ENCODE measurements at regions not wholly inside any gene's neighbourhood (a gene's known extent, or its start where the extent isn't known, plus 50 kb on each side); places are given as distances from the start of the nearest gene placed in this dataset.

DNA sequence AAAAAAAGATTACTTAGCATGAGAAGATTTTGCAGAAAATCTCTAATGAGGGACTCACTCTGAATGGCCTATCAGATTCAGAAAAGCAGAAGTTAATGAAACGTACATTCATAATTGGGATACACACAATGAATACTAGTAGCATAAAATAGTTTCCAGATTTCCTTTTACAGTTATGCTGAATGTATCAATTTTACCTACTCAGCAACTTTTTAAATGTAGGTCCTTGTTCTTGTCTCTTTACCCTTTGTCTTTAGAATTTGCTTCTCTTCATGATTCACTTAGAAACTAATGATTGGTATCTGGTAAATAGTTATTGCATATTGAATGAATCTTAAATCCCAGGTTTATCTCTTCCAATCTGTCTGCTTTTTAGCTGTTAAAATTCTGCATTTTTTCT, 458.8 kb downstream of the DSC3 start:
- no peaks in the 10 kb centered on the region for H3K27me3 ChIP-seq (ENCODE audit: control insufficient read depth, insufficient read depth, low read length, poor library complexity, severe bottlenecking)
- H3K9me3 ChIP-seq (ENCODE audit: control insufficient read depth, low read length): no peaks in the 10 kb centered on the region
- no peaks in the 10 kb centered on the region for H3K36me3 ChIP-seq (ENCODE audit: control insufficient read depth, insufficient read depth, low read length)
- no peak overlapping the region for H3K27ac ChIP-seq (ENCODE audit: insufficient read depth, low read depth, low read length, poor library complexity, severe bottlenecking)
- 80% methylated on average over 1 of the region's 1 CpG; no CpG with 5 or more reads in 1 of the 2 experiments for WGBS, 2 experiments
- H3K4me1 ChIP-seq (ENCODE audit: control insufficient read depth, insufficient read depth, low read length): no peaks in the 10 kb centered on the region
- no peak overlapping the region for H3K4me3 ChIP-seq (ENCODE audit: insufficient read depth, low read depth, low read length)

DNA sequence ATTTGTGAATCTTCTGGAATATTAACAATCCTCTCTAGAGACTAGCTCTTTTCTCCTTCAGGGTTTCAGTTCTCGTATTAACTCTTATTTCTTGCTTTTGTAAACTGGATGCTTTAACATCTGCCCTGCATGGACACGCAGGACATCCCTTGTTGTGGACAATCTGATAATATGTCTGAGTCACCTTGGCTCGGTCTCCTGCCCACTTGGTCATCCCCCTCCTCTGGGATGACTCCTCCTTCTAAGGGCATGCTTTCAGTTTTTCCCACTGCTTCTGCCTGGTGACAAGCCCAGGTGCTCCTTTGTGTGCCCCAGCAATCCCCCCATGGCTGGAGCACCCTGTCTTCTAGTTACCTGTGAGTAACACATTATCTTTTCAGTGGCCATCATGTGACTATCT, 460.5 kb downstream of the DSC3 start:
- WGBS, 2 experiments: 90 to 93% methylated on average over 3 of the region's 3 CpGs
- Histone ChIP-seq H3K4me3 (ENCODE audit: insufficient read depth, low read depth, low read length) (no peak overlapping the region), H3K27me3 (ENCODE audit: control insufficient read depth, insufficient read depth, low read length, poor library complexity, severe bottlenecking) (no peaks in the 10 kb centered on the region), H3K9me3 (ENCODE audit: control insufficient read depth, low read length) (no peaks in the 10 kb centered on the region), H3K27ac (ENCODE audit: insufficient read depth, low read depth, low read length, poor library complexity, severe bottlenecking) (no peak overlapping the region), H3K4me1 (ENCODE audit: control insufficient read depth, insufficient read depth, low read length) (no peaks in the 10 kb centered on the region), H3K36me3 (ENCODE audit: control insufficient read depth, insufficient read depth, low read length) (no peaks in the 10 kb centered on the region)

DNA sequence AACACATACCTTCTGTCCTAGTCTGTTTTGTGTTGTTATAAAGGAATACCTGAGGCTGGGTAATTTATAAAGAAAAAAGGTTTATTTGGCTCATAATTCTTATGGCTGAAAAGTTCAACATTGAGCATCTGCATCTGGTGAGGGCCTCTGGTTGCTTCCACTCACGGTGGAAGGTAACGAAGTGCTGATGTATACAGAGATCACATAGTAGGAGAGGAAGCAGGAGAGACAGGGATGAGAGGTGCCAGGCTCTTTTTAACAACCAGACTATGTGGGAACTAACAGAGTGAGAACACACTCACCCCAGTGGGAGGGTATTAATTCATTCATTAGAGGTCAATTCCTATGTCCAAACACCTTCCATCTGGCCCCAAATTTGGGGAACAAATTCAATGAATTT, 463.8 kb downstream of the DSC3 start:
- no peak overlapping the region for H3K27ac ChIP-seq (ENCODE audit: insufficient read depth, low read depth, low read length, poor library complexity, severe bottlenecking)
- no peaks in the 10 kb centered on the region for H3K27me3 ChIP-seq (ENCODE audit: control insufficient read depth, insufficient read depth, low read length, poor library complexity, severe bottlenecking)
- H3K36me3 ChIP-seq (ENCODE audit: control insufficient read depth, insufficient read depth, low read length): no peaks in the 10 kb centered on the region
- WGBS, 2 experiments: 82 to 89% methylated on average over 2 of the region's 2 CpGs
- H3K9me3 ChIP-seq (ENCODE audit: control insufficient read depth, low read length): no peaks in the 10 kb centered on the region
- H3K4me3 ChIP-seq (ENCODE audit: insufficient read depth, low read depth, low read length): no peak overlapping the region
- H3K4me1 ChIP-seq (ENCODE audit: control insufficient read depth, insufficient read depth, low read length): no peaks in the 10 kb centered on the region

DNA sequence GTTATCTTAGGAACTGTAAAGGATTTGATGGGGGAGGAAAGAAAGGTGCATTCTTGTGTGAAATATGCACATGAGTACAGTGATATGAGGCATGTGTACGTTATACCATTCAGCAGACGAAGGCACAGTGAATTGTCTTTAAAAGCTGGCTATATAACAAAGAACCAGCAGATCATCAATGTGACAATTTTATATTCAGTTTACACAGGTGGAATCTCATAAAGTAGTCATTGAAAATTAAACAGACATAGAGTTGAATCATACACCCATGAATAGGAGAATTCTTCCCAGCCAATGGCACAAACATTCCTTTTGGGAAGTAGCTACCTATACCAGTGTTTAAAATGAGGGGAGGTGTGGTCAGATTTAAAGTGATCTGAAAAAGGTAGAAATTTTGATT, 470.3 kb downstream of the DSC3 start:
- Histone ChIP-seq H3K27ac (ENCODE audit: insufficient read depth, low read depth, low read length, poor library complexity, severe bottlenecking) (no peak overlapping the region), H3K4me3 (ENCODE audit: insufficient read depth, low read depth, low read length) (no peak overlapping the region), H3K9me3 (ENCODE audit: control insufficient read depth, low read length) (no peaks in the 10 kb centered on the region), H3K4me1 (ENCODE audit: control insufficient read depth, insufficient read depth, low read length) (no peaks in the 10 kb centered on the region), H3K36me3 (ENCODE audit: control insufficient read depth, insufficient read depth, low read length) (no peaks in the 10 kb centered on the region), H3K27me3 (ENCODE audit: control insufficient read depth, insufficient read depth, low read length, poor library complexity, severe bottlenecking) (no peaks in the 10 kb centered on the region)
- 97 to 100% methylated on average over 2 of the region's 2 CpGs for WGBS, 2 experiments

DNA sequence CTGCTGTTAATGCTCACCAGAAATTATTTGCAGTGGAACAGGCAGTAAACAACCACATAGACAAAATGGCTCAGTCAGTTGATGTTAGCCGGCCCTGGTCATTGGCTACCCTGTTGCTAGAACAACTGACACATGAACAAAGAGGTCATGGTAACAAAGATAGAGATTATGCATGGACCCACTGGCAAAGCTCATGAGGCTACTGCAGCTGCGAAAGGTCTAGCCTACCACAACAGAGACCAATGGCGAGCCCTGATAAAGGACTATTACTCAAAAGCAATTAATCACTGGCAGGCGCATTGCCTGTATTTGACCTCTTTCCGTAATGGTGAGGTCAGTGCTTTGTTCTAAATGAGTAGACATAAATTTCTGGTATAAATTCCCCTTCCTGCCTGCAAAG, 474.2 kb downstream of the DSC3 start:
- H3K4me3 ChIP-seq (ENCODE audit: insufficient read depth, low read depth, low read length): no peak overlapping the region
- no peaks in the 10 kb centered on the region for H3K4me1 ChIP-seq (ENCODE audit: control insufficient read depth, insufficient read depth, low read length)
- H3K9me3 ChIP-seq (ENCODE audit: control insufficient read depth, low read length): no peaks in the 10 kb centered on the region
- H3K27ac ChIP-seq (ENCODE audit: insufficient read depth, low read depth, low read length, poor library complexity, severe bottlenecking): no peak overlapping the region
- no peaks in the 10 kb centered on the region for H3K36me3 ChIP-seq (ENCODE audit: control insufficient read depth, insufficient read depth, low read length)
- H3K27me3 ChIP-seq (ENCODE audit: control insufficient read depth, insufficient read depth, low read length, poor library complexity, severe bottlenecking): no peaks in the 10 kb centered on the region
- 93 to 96% methylated on average over 5 of the region's 5 CpGs for WGBS, 2 experiments

DNA sequence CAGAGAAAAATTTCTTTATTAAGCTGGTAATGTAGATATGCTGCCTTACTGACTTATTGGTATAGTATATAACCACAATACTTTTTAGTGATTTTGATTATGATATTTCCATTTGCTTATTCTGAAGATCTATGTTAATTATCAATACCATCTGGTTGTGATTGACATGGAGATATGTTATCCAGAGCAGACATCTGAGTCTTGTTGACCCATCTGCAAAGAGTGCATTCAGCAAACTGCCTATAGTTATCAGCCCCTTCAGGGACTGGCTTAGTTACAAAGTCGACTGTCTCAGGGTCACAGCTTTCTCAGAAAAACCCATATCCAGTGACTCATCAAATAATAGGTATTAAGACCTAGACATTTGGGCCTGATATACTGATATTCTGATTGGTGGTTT, 475.7 kb downstream of the DSC3 start:
- H3K9me3 ChIP-seq (ENCODE audit: control insufficient read depth, low read length): no peaks in the 10 kb centered on the region
- WGBS, 2 experiments: 73 to 94% methylated on average over 1 of the region's 1 CpG
- H3K27ac ChIP-seq (ENCODE audit: insufficient read depth, low read depth, low read length, poor library complexity, severe bottlenecking): no peak overlapping the region
- H3K4me1 ChIP-seq (ENCODE audit: control insufficient read depth, insufficient read depth, low read length): no peaks in the 10 kb centered on the region
- H3K27me3 ChIP-seq (ENCODE audit: control insufficient read depth, insufficient read depth, low read length, poor library complexity, severe bottlenecking): no peaks in the 10 kb centered on the region
- H3K4me3 ChIP-seq (ENCODE audit: insufficient read depth, low read depth, low read length): no peak overlapping the region
- H3K36me3 ChIP-seq (ENCODE audit: control insufficient read depth, insufficient read depth, low read length): no peaks in the 10 kb centered on the region

DNA sequence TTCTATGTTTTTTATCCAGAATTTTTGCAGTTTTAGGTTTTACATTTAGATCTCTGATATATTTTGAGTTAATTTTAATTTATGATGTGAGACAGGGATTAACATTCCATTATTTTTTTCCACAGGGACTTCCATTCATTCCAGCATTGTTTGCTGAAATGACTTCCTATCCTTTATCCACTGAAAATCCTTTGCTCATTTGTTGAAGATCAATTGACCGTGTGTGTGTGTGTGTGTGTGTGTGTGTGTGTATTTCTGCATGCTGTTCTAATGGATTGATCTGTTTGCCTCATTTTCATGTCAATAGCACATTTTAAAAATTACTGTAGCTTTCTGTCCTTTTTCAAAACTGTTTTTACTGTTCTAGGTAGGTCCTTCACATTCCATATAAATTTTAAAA, 480.3 kb downstream of the DSC3 start:
- no CpG with 5 or more reads among the region's 1 CpG for WGBS, 2 experiments
- no peaks in the 10 kb centered on the region for H3K36me3 ChIP-seq (ENCODE audit: control insufficient read depth, insufficient read depth, low read length)
- no peak overlapping the region for H3K27ac ChIP-seq (ENCODE audit: insufficient read depth, low read depth, low read length, poor library complexity, severe bottlenecking)
- H3K27me3 ChIP-seq (ENCODE audit: control insufficient read depth, insufficient read depth, low read length, poor library complexity, severe bottlenecking): no peaks in the 10 kb centered on the region
- no peak overlapping the region for H3K4me3 ChIP-seq (ENCODE audit: insufficient read depth, low read depth, low read length)
- H3K4me1 ChIP-seq (ENCODE audit: control insufficient read depth, insufficient read depth, low read length): no peaks in the 10 kb centered on the region
- no peaks in the 10 kb centered on the region for H3K9me3 ChIP-seq (ENCODE audit: control insufficient read depth, low read length)

DNA sequence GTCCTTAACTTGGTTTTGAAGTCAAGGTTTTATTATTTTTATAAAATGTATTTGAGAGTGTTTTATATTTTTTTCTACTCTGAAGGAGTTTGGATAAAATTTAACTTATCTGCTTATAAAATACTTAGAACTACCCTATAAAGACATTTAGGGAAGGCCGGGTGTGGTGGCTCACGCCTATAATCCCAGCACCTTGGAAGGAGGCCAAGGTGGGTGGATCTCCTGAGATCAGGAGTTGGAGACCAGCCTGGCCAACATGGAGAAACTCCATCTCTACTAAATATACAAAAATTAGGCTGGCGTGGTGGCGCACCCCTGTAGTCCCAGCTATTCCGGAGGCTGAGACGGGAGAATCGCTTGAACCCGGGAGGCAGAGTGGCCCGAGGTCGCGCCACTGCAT, 486.4 kb downstream of the DSC3 start:
- WGBS, 2 experiments: 93 to 98% methylated on average over 10 to 11 of the region's 11 CpGs
- Histone ChIP-seq H3K27ac (ENCODE audit: insufficient read depth, low read depth, low read length, poor library complexity, severe bottlenecking) (no peak overlapping the region), H3K36me3 (ENCODE audit: control insufficient read depth, insufficient read depth, low read length) (no peaks in the 10 kb centered on the region), H3K4me1 (ENCODE audit: control insufficient read depth, insufficient read depth, low read length) (no peaks in the 10 kb centered on the region), H3K27me3 (ENCODE audit: control insufficient read depth, insufficient read depth, low read length, poor library complexity, severe bottlenecking) (no peaks in the 10 kb centered on the region), H3K9me3 (ENCODE audit: control insufficient read depth, low read length) (no peaks in the 10 kb centered on the region), H3K4me3 (ENCODE audit: insufficient read depth, low read depth, low read length) (no peak overlapping the region)

DNA sequence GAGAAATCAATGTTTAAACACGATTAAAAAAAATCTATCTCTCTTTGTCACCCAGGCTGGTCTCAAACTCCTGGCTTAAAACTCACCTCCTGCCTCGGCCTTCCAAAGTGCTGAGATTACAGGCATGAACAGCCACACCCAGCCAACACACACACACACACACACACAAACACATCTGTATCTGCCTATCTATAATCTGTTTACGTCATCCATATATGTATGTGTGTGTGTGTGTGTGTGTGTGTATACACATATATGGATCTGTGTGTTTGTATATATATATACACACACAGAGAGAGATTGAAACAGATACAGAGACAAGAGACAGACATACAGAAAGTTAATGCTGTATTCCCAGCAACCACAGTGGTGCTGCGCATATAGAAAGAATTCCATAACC, 497.1 kb downstream of the DSC3 start:
- H3K4me1 ChIP-seq (ENCODE audit: control insufficient read depth, insufficient read depth, low read length): no peaks in the 10 kb centered on the region
- H3K4me3 ChIP-seq (ENCODE audit: insufficient read depth, low read depth, low read length): no peak overlapping the region
- no peaks in the 10 kb centered on the region for H3K27me3 ChIP-seq (ENCODE audit: control insufficient read depth, insufficient read depth, low read length, poor library complexity, severe bottlenecking)
- H3K36me3 ChIP-seq (ENCODE audit: control insufficient read depth, insufficient read depth, low read length): no peaks in the 10 kb centered on the region
- no peak overlapping the region for H3K27ac ChIP-seq (ENCODE audit: insufficient read depth, low read depth, low read length, poor library complexity, severe bottlenecking)
- 85 to 89% methylated on average over 3 of the region's 4 CpGs for WGBS, 2 experiments
- H3K9me3 ChIP-seq (ENCODE audit: control insufficient read depth, low read length): no peaks in the 10 kb centered on the region

DNA sequence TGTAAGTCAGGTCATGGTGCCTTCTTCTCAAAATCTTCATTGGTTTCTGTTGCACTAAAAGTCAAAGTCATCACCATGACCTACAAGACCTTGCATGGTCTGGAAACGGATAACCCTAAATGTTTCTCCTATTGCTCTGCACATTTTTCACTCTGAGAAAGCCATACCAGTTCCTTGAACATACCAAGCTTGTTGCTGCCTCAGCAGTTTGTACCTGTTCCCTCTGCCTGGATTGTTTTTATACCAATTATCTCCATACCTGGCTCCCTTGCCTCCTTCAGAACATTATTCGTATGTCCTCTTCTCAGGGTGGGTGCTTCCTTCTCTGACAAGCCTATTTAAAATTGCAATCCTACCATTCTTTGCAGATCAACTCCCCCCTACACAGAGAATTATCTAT, 498.4 kb downstream of the DSC3 start:
- Histone ChIP-seq H3K36me3 (ENCODE audit: control insufficient read depth, insufficient read depth, low read length) (no peaks in the 10 kb centered on the region), H3K27ac (ENCODE audit: insufficient read depth, low read depth, low read length, poor library complexity, severe bottlenecking) (no peak overlapping the region), H3K27me3 (ENCODE audit: control insufficient read depth, insufficient read depth, low read length, poor library complexity, severe bottlenecking) (no peaks in the 10 kb centered on the region), H3K4me3 (ENCODE audit: insufficient read depth, low read depth, low read length) (no peak overlapping the region), H3K4me1 (ENCODE audit: control insufficient read depth, insufficient read depth, low read length) (no peaks in the 10 kb centered on the region), H3K9me3 (ENCODE audit: control insufficient read depth, low read length) (no peaks in the 10 kb centered on the region)
- WGBS, 2 experiments: 92% methylated on average over 2 of the region's 2 CpGs

DNA sequence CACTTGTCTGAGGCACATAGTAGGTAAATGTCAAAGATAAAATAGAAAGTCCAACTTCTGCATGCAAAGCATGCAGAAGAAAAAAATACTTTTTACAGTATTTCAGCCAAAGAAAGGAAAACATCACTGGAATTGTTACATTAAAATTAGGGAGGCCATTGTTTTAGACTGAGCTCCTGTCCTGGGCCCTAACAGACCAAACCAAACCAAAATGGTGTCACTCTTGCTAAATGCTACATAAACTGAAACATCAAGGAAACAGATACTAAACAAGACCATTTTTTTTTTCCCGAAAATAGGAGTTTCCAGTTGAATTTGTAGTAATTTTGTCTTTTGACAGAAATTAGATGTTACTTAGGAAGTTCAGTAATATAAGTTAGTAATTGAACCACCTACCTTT, 508.8 kb downstream of the DSC3 start:
- no peak overlapping the region for H3K4me3 ChIP-seq (ENCODE audit: insufficient read depth, low read depth, low read length)
- H3K27ac ChIP-seq (ENCODE audit: insufficient read depth, low read depth, low read length, poor library complexity, severe bottlenecking): no peak overlapping the region
- H3K27me3 ChIP-seq (ENCODE audit: control insufficient read depth, insufficient read depth, low read length, poor library complexity, severe bottlenecking): no peaks in the 10 kb centered on the region
- no peaks in the 10 kb centered on the region for H3K9me3 ChIP-seq (ENCODE audit: control insufficient read depth, low read length)
- no peaks in the 10 kb centered on the region for H3K36me3 ChIP-seq (ENCODE audit: control insufficient read depth, insufficient read depth, low read length)
- H3K4me1 ChIP-seq (ENCODE audit: control insufficient read depth, insufficient read depth, low read length): no peaks in the 10 kb centered on the region
- WGBS, 2 experiments: 100% methylated on average over 1 of the region's 1 CpG; no CpG with 5 or more reads in 1 of the 2 experiments
